ENCODE measurements at regions not wholly inside any gene's neighbourhood (a gene's known extent, or its start where the extent isn't known, plus 50 kb on each side); places are given as distances from the start of the nearest gene placed in this dataset.

- Histone ChIP-seq H2AK5ac (ENCODE audit: low read depth, low read length) (no peak overlapping the region), H3K14ac (replicated peaks; ENCODE audit: low read depth, low read length) (no peak overlapping the region), H3K4ac (ENCODE audit: low read depth, low read length) (no peak overlapping the region), H4K91ac (ENCODE audit: insufficient read depth, low read depth, low read length) (no peak overlapping the region), H2BK120ac (ENCODE audit: low read depth, low read length) (no peak overlapping the region), H3K23ac (ENCODE audit: low read depth, low read length) (no peak overlapping the region), H3K79me1 (ENCODE audit: low read depth in 1 of 2, low read length in 2 of 2) (no peaks in the 10 kb centered on the region), H2BK5ac (ENCODE audit: low read depth, low read length, poor library complexity, severe bottlenecking) (no peak overlapping the region), H3K4me3 (ENCODE audit: insufficient read depth, low read depth, low read length) (no peak overlapping the region), H3K36me3 (ENCODE audit: control insufficient read depth, insufficient read depth, low read length) (no peaks in the 10 kb centered on the region), H2AK9ac (replicated peaks; ENCODE audit: low read depth, low read length, poor library complexity) (no peak overlapping the region), H4K8ac (ENCODE audit: low read depth in 2 of 2, low read length in 2 of 2) (no peak overlapping the region), H4K20me1 (ENCODE audit: insufficient read depth, low read length) (no peaks in the 10 kb centered on the region), H3K4me2 (ENCODE audit: low read depth, low read length) (no peak overlapping the region), H3K18ac (ENCODE audit: low read depth, low read length) (no peak overlapping the region), H3K4me1 (ENCODE audit: control insufficient read depth, insufficient read depth, low read length) (no peaks in the 10 kb centered on the region), H2BK15ac (ENCODE audit: low read depth, low read length) (no peak overlapping the region), H4K5ac (ENCODE audit: low read depth, low read length) (no peak overlapping the region), H3K9me3 (ENCODE audit: control insufficient read depth, insufficient read depth, low read length) (no peaks in the 10 kb centered on the region), H3K9ac (ENCODE audit: low read depth, low read length) (no peak overlapping the region), H2AFZ (replicated peaks; ENCODE audit: low read length, poor library complexity) (no peak overlapping the region), H3K56ac (ENCODE audit: extremely low read depth, insufficient read depth, low read length) (no peak overlapping the region), H2BK20ac (ENCODE audit: low read depth, low read length) (no peak overlapping the region), H3K27ac (ENCODE audit: insufficient read depth, low read length) (no peak overlapping the region), H3K27me3 (ENCODE audit: control insufficient read depth, insufficient read depth, low read length) (no peaks in the 10 kb centered on the region), H3K9me1 (ENCODE audit: insufficient read depth, low read length) (no peaks in the 10 kb centered on the region)
- intact Hi-C loops (cut with micrococcal nuclease): no loop called here
- ATAC-seq (ENCODE audit: low read depth) (no peak), DNase-seq (no peak)
- in situ Hi-C loops (cut with MboI; ENCODE audit: low sequenced_read_pairs): no loop called here
- dilution Hi-C loops (cut with HindIII; ENCODE audit: low sequenced_read_pairs, unreplicated experiment): no loop called here
- ChIA-PET CTCF (no interaction called here), POLR2A (ENCODE audit: unreplicated experiment) (interaction anchor here (0.6 kb wide), 1 partner anchor 62 kb away, joined by 3 read pairs; no protein-coding TSS in a partner anchor)
- no CpG with 5 or more reads among the region's 1 CpG for WGBS, 2 experiments (ENCODE audit: extremely low coverage in 2 of 2, insufficient read length in 1 of 2)
- TF ChIP-seq SMC3 (IDR thresholded peaks at IDR 0.05; ENCODE audit: low read depth, low read length): no peak
- TF ChIP-seq BHLHE40 (IDR thresholded peaks at IDR 0.05; ENCODE audit: low read depth, low read length): no peak
- TF ChIP-seq CHD1 (IDR thresholded peaks at IDR 0.05; ENCODE audit: low read depth, low read length): no peak
- TF ChIP-seq MAZ (IDR thresholded peaks at IDR 0.05; ENCODE audit: borderline replicate concordance, low read depth, low read length): no peak
- TF ChIP-seq, protein P1, sequence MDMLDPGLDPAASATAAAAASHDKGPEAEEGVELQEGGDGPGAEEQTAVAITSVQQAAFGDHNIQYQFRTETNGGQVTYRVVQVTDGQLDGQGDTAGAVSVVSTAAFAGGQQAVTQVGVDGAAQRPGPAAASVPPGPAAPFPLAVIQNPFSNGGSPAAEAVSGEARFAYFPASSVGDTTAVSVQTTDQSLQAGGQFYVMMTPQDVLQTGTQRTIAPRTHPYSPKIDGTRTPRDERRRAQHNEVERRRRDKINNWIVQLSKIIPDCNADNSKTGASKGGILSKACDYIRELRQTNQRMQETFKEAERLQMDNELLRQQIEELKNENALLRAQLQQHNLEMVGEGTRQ (IDR thresholded peaks at IDR 0.05; ENCODE audit: low read depth, low read length): no peak
- TF ChIP-seq POLR2A (IDR thresholded peaks at IDR 0.05; ENCODE audit: low read depth, low read length): no peak
- no peak for TF ChIP-seq RCOR1 (IDR thresholded peaks at IDR 0.05; ENCODE audit: insufficient replicate concordance, low read length)
- no peak for TF ChIP-seq RFX5 (IDR thresholded peaks at IDR 0.05; ENCODE audit: low read depth, low read length)
- no peak for TF ChIP-seq ELK1 (IDR thresholded peaks at IDR 0.05; ENCODE audit: borderline replicate concordance, low read depth, low read length)
- TF ChIP-seq FOS (IDR thresholded peaks at IDR 0.05; ENCODE audit: low read depth, low read length): no peak
- TF ChIP-seq MAFK (IDR thresholded peaks at IDR 0.05; ENCODE audit: low read depth, low read length): no peak
- TF ChIP-seq NFE2L2 (IDR thresholded peaks at IDR 0.05; ENCODE audit: low read depth, low read length): no peak
- no peak for TF ChIP-seq RAD21 (IDR thresholded peaks at IDR 0.05; ENCODE audit: low read length)
- no peak for TF ChIP-seq MXI1 (IDR thresholded peaks at IDR 0.05; ENCODE audit: borderline replicate concordance, low read depth, low read length)
- no peak for TF ChIP-seq CEBPB (IDR thresholded peaks at IDR 0.05; ENCODE audit: low read depth, low read length)
- TF ChIP-seq, protein P2, sequence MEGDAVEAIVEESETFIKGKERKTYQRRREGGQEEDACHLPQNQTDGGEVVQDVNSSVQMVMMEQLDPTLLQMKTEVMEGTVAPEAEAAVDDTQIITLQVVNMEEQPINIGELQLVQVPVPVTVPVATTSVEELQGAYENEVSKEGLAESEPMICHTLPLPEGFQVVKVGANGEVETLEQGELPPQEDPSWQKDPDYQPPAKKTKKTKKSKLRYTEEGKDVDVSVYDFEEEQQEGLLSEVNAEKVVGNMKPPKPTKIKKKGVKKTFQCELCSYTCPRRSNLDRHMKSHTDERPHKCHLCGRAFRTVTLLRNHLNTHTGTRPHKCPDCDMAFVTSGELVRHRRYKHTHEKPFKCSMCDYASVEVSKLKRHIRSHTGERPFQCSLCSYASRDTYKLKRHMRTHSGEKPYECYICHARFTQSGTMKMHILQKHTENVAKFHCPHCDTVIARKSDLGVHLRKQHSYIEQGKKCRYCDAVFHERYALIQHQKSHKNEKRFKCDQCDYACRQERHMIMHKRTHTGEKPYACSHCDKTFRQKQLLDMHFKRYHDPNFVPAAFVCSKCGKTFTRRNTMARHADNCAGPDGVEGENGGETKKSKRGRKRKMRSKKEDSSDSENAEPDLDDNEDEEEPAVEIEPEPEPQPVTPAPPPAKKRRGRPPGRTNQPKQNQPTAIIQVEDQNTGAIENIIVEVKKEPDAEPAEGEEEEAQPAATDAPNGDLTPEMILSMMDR (conservative IDR thresholded peaks at IDR 0.05; ENCODE audit: low read depth, low read length): no peak
- BruUV-seq (replicated peaks): no TSS peak
Observed at GRCh38 chr2:77938462-77938861, 416.3 kb upstream of the LRRTM4 start.

All from IMR-90 (cell line).